ENCODE measurements at regions not wholly inside any gene's neighbourhood (a gene's known extent, or its start where the extent isn't known, plus 50 kb on each side); places are given as distances from the start of the nearest gene placed in this dataset.
A peak's percentile ranks its signal among the peaks of the same experiment; 100 is the strongest.
"Not testable (repeated sequence)": the region's sequence is repeated elsewhere in the genome, so short reads cannot be mapped to it uniquely, and the experiment has no call there.

- H3K14ac ChIP-seq (ENCODE audit: insufficient read length); FAIRE-seq; H2BK12ac ChIP-seq (ENCODE audit: low read depth, low read length); H3K23ac ChIP-seq (ENCODE audit: insufficient read length); H3K79me1 ChIP-seq (ENCODE audit: low read depth, low read length); H3K27ac ChIP-seq (ENCODE audit: low read depth, low read length); H4K20me1 ChIP-seq (replicated peaks in 1 of 2; ENCODE audit: control insufficient read depth in 1 of 2, insufficient read depth in 2 of 2, low read length in 2 of 2); H3K9me3 ChIP-seq (ENCODE audit: insufficient read depth in 2 of 2, low read depth in 1 of 2, low read length in 1 of 2); H2BK15ac ChIP-seq (ENCODE audit: low read length); H2BK20ac ChIP-seq (ENCODE audit: low read length); H2AK5ac ChIP-seq (ENCODE audit: low read depth, low read length); H3K79me2 ChIP-seq (ENCODE audit: control insufficient read depth in 1 of 2, insufficient read depth in 2 of 2, low read length in 2 of 2); H3K27me3 ChIP-seq (replicated peaks in 1 of 4; ENCODE audit: control insufficient read depth in 3 of 4, extremely low read depth in 1 of 4, insufficient read depth in 3 of 4, low read length in 3 of 4); H2BK120ac ChIP-seq (replicated peaks; ENCODE audit: low read depth, low read length); H3K36me3 ChIP-seq (ENCODE audit: control insufficient read depth in 2 of 4, insufficient read depth in 4 of 4, low read length in 3 of 4); H3K4ac ChIP-seq (replicated peaks; ENCODE audit: insufficient read length, low read depth, low read length); H4K91ac ChIP-seq (replicated peaks; ENCODE audit: insufficient read length, low read length): not testable (repeated sequence)
- H4K5ac ChIP-seq (ENCODE audit: insufficient read length, low read depth, low read length), result peak overlapping the region; percentile 47
- CTCF ChIA-PET (ENCODE audit: partially characterized antibody), result interaction anchor here (0.6 to 2.5 kb wide), 19 partner anchors 9 to 728 kb away, joined by 3 to 22 read pairs (median 3); no protein-coding TSS in a partner anchor
- peak overlapping the region; percentile 1 for H2AFZ ChIP-seq (ENCODE audit: low read length)
- peak overlapping the region; percentile 36 for H2BK5ac ChIP-seq (ENCODE audit: low read depth, low read length)
- peaks cover 11% of the 10 kb centered on the region for H3K23me2 ChIP-seq (ENCODE audit: low read depth, low read length)
- peak overlapping the region; percentile 73 to 76 for H3K4me2 ChIP-seq (ENCODE audit: insufficient read depth in 1 of 2, low read depth in 2 of 2, low read length in 2 of 2)
- H3K56ac ChIP-seq (replicated peaks; ENCODE audit: insufficient read length, low read depth, low read length), result peak overlapping the region; percentile 32
- peak overlapping the region; percentile 54 to 75 (median 64) for H3K4me3 ChIP-seq (ENCODE audit: extremely low read depth in 1 of 4, insufficient read depth in 2 of 4, low read depth in 3 of 4, low read length in 4 of 4)
- 3% methylated on average over 16 of the region's 23 CpGs; no CpG with 5 or more reads in 1 of the 2 experiments for WGBS, 2 experiments (ENCODE audit: extremely low coverage in 1 of 2, insufficient coverage in 1 of 2, insufficient read length in 1 of 2, insufficient replicate concordance in 2 of 2, low coverage in 1 of 2, low lambda C conversion rate in 2 of 2, missing lambda C conversion rate in 1 of 2)
- H3K4me1 ChIP-seq (replicated peaks in 1 of 4; ENCODE audit: control insufficient read depth in 3 of 4, insufficient read depth in 4 of 4, low read length in 3 of 4), result peaks cover 3 to 10% (median 8%) of the 10 kb centered on the region in 4 experiments
- peak; percentile 88 to 96 for DNase-seq (ENCODE audit: low read depth in 1 of 2, low spot score in 2 of 2)
- H3K18ac ChIP-seq (ENCODE audit: extremely low read depth, low read length), result peak overlapping the region; percentile 5; the same call in 1 of the 2 replicates
- POLR2A ChIA-PET (ENCODE audit: partially characterized antibody), result interaction anchor here (0.9 to 1.3 kb wide), 4 partner anchors 9 to 886 kb away, joined by 3 read pairs; no protein-coding TSS in a partner anchor
- peak; percentile 39; the same call in 1 of the 2 replicates for TF ChIP-seq TBP (IDR thresholded peaks at IDR 0.05; ENCODE audit: low read depth, low read length)
- TF ChIP-seq TAF1 (IDR thresholded peaks at IDR 0.05; ENCODE audit: low read depth, low read length), result 0 out of 2 replicates have a peak, but pooled peaks have one; percentile 17
- TF ChIP-seq SIN3A (conservative IDR thresholded peaks at IDR 0.05 in 1 of 2, IDR thresholded peaks at IDR 0.05 in 1 of 2; ENCODE audit: low read depth in 1 of 2, low read length in 2 of 2), result peak; percentile 29 to 85; a peak in 2 of 4 replicates
- peak; percentile 77 for TF ChIP-seq SAP30 (IDR thresholded peaks at IDR 0.05; ENCODE audit: insufficient read depth, insufficient replicate concordance, low read length)
- 0 out of 2 replicates have a peak, but pooled peaks have one; percentile 18 for TF ChIP-seq RBBP5 (IDR thresholded peaks at IDR 0.05; ENCODE audit: borderline replicate concordance, low read depth, low read length)
- TF ChIP-seq SP1 (IDR thresholded peaks at IDR 0.05; ENCODE audit: low read depth, low read length), result 0 out of 2 replicates have a peak, but pooled peaks have one; percentile 11
- peak overlapping the region in 1 of 4 experiments; percentile 39; a peak in 3 of 7 replicates for H3K9ac ChIP-seq (replicated peaks in 1 of 4; ENCODE audit: extremely low read depth in 1 of 4, low read depth in 3 of 4, low read length in 3 of 4)
- H4K8ac ChIP-seq (ENCODE audit: extremely low read depth, insufficient read depth, low read length), result peak overlapping the region; percentile 58; the same call in 1 of the 2 replicates
These were observed 62.7 kb upstream of the TMEM18 start for GRCh38 chr2:739864-740321.
